Liver (tissue), 7 donors: ENCODE measurements at regions not wholly inside any gene's neighbourhood (a gene's known extent, or its start where the extent isn't known, plus 50 kb on each side); places are given as distances from the start of the nearest gene placed in this dataset.

Experiments used
- DNase-seq: peaks from one replicate; pipeline ENCODE4 v3.0.0-alpha.2; 2017; ENCODE audit warnings: low spot score
- H3K27ac ChIP-seq, 2 donors: one replicate each; pipeline ENCODE4 v1.7.0; 2013; ENCODE audit warnings: inconsistent platforms in 2 of 2, low read length in 2 of 2, control low read depth in 1 of 2, low read depth in 1 of 2, mild to moderate bottlenecking in 1 of 2
- H3K27me3 ChIP-seq, 4 donors: one replicate each; pipeline versions ENCODE4 v1.6.1 to v1.7.0; 2013; ENCODE audit warnings: low read length in 3 of 4, inconsistent platforms in 1 of 4, mild to moderate bottlenecking in 1 of 4, moderate library complexity in 1 of 4; ENCODE audit not compliant: control insufficient read depth in 4 of 4, insufficient read depth in 4 of 4
- H3K36me3 ChIP-seq, 4 donors: one replicate each; pipeline versions ENCODE4 v1.6.1 to v1.7.0; 2013; ENCODE audit warnings: low read length in 3 of 4, mild to moderate bottlenecking in 3 of 4, low read depth in 1 of 4, moderate library complexity in 1 of 4; ENCODE audit not compliant: control insufficient read depth in 4 of 4, insufficient read depth in 3 of 4
- H3K4me1 ChIP-seq, 4 donors: one replicate each; pipeline versions ENCODE4 v1.6.1 to v1.7.0; 2013; ENCODE audit warnings: low read length in 3 of 4, mild to moderate bottlenecking in 3 of 4, moderate library complexity in 1 of 4; ENCODE audit not compliant: control insufficient read depth in 4 of 4, insufficient read depth in 4 of 4
- H3K4me3 ChIP-seq, 3 donors: one replicate each; pipeline versions ENCODE4 v1.6.1 to v1.7.0; 2013; ENCODE audit warnings: low read length in 3 of 3, control low read depth in 1 of 3, low read depth in 1 of 3, mild to moderate bottlenecking in 1 of 3
- H3K9ac ChIP-seq, 2 donors: one replicate each; pipeline ENCODE4 v1.7.0; 2013; ENCODE audit warnings: low read length in 2 of 2, mild to moderate bottlenecking in 2 of 2, moderate library complexity in 2 of 2, control low read depth in 1 of 2, low read depth in 1 of 2
- H3K9me3 ChIP-seq, 4 donors: one replicate each; pipeline versions ENCODE4 v1.6.1 to v1.7.0; 2013; ENCODE audit warnings: low read length in 3 of 4; ENCODE audit not compliant: control insufficient read depth in 4 of 4
- EGR1 ChIP-seq, 2 donors: IDR thresholded peaks; 2 replicates each; pipeline ENCODE4 v1.6.1; 2016 to 2018; ENCODE audit warnings: antibody characterized with exemption in 2 of 2, low read depth in 2 of 2
- FOXA1 ChIP-seq: IDR thresholded peaks from 2 replicates; pipeline ENCODE4 v1.6.1; 2016; ENCODE audit warnings: antibody characterized with exemption
- FOXA2 ChIP-seq: IDR thresholded peaks from 2 replicates; pipeline ENCODE4 v1.6.1; 2016; ENCODE audit warnings: antibody characterized with exemption
- GABPA ChIP-seq, 2 donors: IDR thresholded peaks in 1 of 2; conservative IDR thresholded peaks in 1 of 2; 2 replicates each; pipeline ENCODE4 v1.6.1; 2016; ENCODE audit warnings: antibody characterized with exemption in 2 of 2, mild to moderate bottlenecking in 1 of 2, moderate library complexity in 1 of 2
- HNF4A ChIP-seq, 2 donors: conservative IDR thresholded peaks; 2 replicates each; pipeline ENCODE4 v1.6.1; 2016; ENCODE audit warnings: antibody characterized with exemption in 2 of 2, mild to moderate bottlenecking in 2 of 2
- HNF4G ChIP-seq: IDR thresholded peaks from 2 replicates; pipeline ENCODE4 v1.6.1; 2016; ENCODE audit warnings: antibody characterized with exemption
- JUND ChIP-seq, 2 donors: IDR thresholded peaks; 2 replicates each; pipeline ENCODE4 v1.6.1; 2016; ENCODE audit warnings: antibody characterized with exemption in 2 of 2
- NR2F2 ChIP-seq: IDR thresholded peaks from 2 replicates; pipeline ENCODE4 v1.6.1; 2016; ENCODE audit warnings: antibody characterized with exemption
- RAD21 ChIP-seq, 2 donors: IDR thresholded peaks; 2 replicates each; pipeline ENCODE4 v1.6.1; 2016; ENCODE audit warnings: antibody characterized with exemption in 2 of 2, mild to moderate bottlenecking in 2 of 2
- RXRA ChIP-seq, 2 donors: IDR thresholded peaks; 2 replicates each; pipeline ENCODE4 v1.6.1; 2017 to 2018; ENCODE audit warnings: antibody characterized with exemption in 2 of 2, mild to moderate bottlenecking in 1 of 2
- SP1 ChIP-seq: IDR thresholded peaks from 2 replicates; pipeline ENCODE4 v1.6.1; 2018; ENCODE audit warnings: antibody characterized with exemption, mild to moderate bottlenecking
- YY1 ChIP-seq: IDR thresholded peaks from 2 replicates; pipeline ENCODE4 v1.6.1; 2016; ENCODE audit warnings: antibody characterized with exemption, mild to moderate bottlenecking
- WGBS: extraction: QIAGEN DNeasy Blood & Tissue Kit; methylation state at CpG from one replicate; pipeline ENCODE4 v1.1.7; 2013; 5-methylcytosine and 5-hydroxymethylcytosine counted together
- TF ChIP-seq, protein P1 (sequence below): IDR thresholded peaks from 2 replicates; pipeline ENCODE4 v1.6.1; 2016; ENCODE audit warnings: antibody characterized with exemption, mild to moderate bottlenecking
- TF ChIP-seq, protein P2 (sequence below): IDR thresholded peaks from 2 replicates; pipeline ENCODE4 v1.6.1; 2016; ENCODE audit warnings: antibody characterized with exemption
- TF ChIP-seq, protein P3 (sequence below): IDR thresholded peaks from 2 replicates; pipeline ENCODE4 v1.6.1; 2016; ENCODE audit warnings: antibody characterized with exemption
- donor health status: healthy.
- donor health status: healthy.
- donor health status: healthy.
- donor health status: healthy.

DNA sequence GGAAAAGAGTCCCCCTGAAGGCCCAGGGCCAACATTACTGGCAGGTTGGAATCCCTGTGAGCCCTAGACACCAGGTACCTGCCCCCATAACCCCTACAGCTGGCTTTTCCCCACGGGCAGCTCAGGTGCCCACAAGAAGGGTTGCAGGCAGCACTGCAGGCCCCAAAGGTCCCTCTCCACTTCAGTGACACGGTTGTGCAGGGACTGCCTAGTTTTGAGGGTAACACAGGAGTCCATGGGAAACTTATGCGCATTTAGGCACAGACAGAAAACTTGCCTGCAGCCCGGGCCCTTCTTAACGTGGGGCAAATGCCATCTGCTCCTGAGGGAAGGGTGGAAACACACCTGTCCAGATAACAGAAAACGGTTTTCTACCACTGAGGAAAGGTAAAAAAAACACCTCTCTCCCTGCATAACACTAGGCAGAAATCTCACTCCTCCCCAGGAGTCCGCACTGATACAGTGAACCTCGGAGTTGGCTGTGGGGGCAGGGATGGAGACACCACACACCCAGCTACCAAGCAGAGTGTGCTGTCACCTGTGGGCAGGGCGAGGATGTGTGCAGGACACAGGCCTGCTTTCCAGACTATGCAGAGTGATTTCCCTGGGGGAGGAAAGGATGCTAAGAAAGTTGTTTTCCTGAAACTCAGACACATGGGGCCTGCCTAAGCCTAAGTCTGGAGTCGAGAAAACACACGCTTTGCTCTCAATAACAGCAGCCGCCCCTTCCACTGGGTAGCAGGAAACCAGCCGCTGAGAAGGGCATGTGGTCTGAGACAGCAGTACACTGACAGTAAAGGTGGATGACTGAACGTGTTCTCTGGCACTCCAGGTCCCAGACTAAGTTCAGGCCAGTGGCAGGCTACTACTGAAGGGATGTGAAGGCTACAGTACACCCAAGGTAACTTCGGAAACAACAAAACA lies 819.4 kb downstream of the DCDC2C start (continued):
- TF ChIP-seq YY1 (no peak), JUND (IDR thresholded peaks at IDR 0.05) (no peak), RAD21 (IDR thresholded peaks at IDR 0.05) (no peak)

DNA sequence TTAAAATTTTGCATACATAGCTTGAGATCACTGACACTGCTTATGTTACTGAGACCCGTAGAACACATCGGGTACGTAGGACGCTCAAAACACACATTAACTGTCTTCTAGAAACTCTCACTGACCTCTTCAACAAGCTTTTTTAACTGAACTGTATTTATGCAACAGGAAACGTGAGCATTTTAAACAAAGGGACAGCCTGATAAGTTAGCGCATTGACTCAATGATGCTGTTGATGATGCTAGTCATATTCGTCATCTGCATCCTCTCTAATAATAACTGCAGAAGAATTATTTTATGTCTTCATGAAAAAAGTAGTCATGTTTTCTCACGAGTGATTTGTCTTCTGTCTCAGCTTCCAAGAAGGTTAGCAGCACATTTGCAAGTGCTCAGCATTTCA lies 824.0 kb downstream of the DCDC2C start:
- no peak for TF ChIP-seq RAD21 (IDR thresholded peaks at IDR 0.05)
- no peak for TF ChIP-seq RXRA (IDR thresholded peaks at IDR 0.05)
- H3K4me1 ChIP-seq = no peaks in the 10 kb centered on the region
- H3K36me3 ChIP-seq = no peaks in the 10 kb centered on the region
- DNase-seq = no peak
- no peaks in the 10 kb centered on the region for H3K27me3 ChIP-seq
- no peaks in the 10 kb centered on the region for H3K9me3 ChIP-seq
- WGBS = 69% methylated on average over 8 of the region's 8 CpGs
- H3K9ac ChIP-seq = no peak overlapping the region
- H3K4me3 ChIP-seq = no peak overlapping the region
- no peak overlapping the region for H3K27ac ChIP-seq

DNA sequence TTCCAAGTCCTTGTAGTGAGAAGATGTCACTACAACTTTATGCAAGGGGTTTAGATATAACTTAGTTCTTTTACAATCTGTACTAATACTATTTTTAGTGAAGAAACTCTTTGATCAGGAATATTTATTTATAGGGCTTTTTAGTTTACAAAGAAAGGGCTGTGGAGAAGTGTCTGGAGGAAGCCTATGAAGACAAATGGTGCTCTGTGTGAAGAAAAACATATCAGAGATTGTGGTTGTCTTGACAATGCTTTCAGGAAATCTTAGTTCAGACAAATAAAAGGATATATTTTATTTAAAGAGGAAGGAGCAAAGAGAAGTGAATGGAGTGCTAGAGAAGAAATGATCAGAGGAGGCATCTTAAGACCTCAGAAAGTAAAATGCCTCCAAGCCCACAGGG lies 824.9 kb downstream of the DCDC2C start:
- Histone ChIP-seq H3K27me3 (no peaks in the 10 kb centered on the region), H3K4me3 (no peak overlapping the region), H3K4me1 (no peaks in the 10 kb centered on the region), H3K36me3 (no peaks in the 10 kb centered on the region), H3K9ac (no peak overlapping the region), H3K9me3 (no peaks in the 10 kb centered on the region), H3K27ac (no peak overlapping the region)
- DNase-seq = no peak
- TF ChIP-seq EGR1 (IDR thresholded peaks at IDR 0.05; ENCODE audit: low read depth in 2 of 2) = no peak
- TF ChIP-seq, protein P1, sequence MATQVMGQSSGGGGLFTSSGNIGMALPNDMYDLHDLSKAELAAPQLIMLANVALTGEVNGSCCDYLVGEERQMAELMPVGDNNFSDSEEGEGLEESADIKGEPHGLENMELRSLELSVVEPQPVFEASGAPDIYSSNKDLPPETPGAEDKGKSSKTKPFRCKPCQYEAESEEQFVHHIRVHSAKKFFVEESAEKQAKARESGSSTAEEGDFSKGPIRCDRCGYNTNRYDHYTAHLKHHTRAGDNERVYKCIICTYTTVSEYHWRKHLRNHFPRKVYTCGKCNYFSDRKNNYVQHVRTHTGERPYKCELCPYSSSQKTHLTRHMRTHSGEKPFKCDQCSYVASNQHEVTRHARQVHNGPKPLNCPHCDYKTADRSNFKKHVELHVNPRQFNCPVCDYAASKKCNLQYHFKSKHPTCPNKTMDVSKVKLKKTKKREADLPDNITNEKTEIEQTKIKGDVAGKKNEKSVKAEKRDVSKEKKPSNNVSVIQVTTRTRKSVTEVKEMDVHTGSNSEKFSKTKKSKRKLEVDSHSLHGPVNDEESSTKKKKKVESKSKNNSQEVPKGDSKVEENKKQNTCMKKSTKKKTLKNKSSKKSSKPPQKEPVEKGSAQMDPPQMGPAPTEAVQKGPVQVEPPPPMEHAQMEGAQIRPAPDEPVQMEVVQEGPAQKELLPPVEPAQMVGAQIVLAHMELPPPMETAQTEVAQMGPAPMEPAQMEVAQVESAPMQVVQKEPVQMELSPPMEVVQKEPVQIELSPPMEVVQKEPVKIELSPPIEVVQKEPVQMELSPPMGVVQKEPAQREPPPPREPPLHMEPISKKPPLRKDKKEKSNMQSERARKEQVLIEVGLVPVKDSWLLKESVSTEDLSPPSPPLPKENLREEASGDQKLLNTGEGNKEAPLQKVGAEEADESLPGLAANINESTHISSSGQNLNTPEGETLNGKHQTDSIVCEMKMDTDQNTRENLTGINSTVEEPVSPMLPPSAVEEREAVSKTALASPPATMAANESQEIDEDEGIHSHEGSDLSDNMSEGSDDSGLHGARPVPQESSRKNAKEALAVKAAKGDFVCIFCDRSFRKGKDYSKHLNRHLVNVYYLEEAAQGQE = no peak
- no peak for TF ChIP-seq RXRA (IDR thresholded peaks at IDR 0.05)
- TF ChIP-seq GABPA (IDR thresholded peaks at IDR 0.05 in 1 of 2, conservative IDR thresholded peaks at IDR 0.05 in 1 of 2) = no peak
- TF ChIP-seq NR2F2 = no peak
- TF ChIP-seq FOXA1 = no peak
- no peak for TF ChIP-seq HNF4G
- TF ChIP-seq, protein P2, sequence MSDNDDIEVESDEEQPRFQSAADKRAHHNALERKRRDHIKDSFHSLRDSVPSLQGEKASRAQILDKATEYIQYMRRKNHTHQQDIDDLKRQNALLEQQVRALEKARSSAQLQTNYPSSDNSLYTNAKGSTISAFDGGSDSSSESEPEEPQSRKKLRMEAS = no peak
- no peak for TF ChIP-seq YY1
- TF ChIP-seq FOXA2 = no peak
- TF ChIP-seq SP1 = no peak
- no peak for TF ChIP-seq HNF4A (conservative IDR thresholded peaks at IDR 0.05)
- TF ChIP-seq JUND (IDR thresholded peaks at IDR 0.05) = no peak
- TF ChIP-seq, protein P3, sequence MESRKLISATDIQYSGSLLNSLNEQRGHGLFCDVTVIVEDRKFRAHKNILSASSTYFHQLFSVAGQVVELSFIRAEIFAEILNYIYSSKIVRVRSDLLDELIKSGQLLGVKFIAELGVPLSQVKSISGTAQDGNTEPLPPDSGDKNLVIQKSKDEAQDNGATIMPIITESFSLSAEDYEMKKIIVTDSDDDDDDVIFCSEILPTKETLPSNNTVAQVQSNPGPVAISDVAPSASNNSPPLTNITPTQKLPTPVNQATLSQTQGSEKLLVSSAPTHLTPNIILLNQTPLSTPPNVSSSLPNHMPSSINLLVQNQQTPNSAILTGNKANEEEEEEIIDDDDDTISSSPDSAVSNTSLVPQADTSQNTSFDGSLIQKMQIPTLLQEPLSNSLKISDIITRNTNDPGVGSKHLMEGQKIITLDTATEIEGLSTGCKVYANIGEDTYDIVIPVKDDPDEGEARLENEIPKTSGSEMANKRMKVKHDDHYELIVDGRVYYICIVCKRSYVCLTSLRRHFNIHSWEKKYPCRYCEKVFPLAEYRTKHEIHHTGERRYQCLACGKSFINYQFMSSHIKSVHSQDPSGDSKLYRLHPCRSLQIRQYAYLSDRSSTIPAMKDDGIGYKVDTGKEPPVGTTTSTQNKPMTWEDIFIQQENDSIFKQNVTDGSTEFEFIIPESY = no peak
- TF ChIP-seq RAD21 (IDR thresholded peaks at IDR 0.05) = no peak
